SK-N-SH treated with all-trans-retinoic acid at 6 μM for 48 hours (cell line): ENCODE measurements at regions not wholly inside any gene's neighbourhood (a gene's known extent, or its start where the extent isn't known, plus 50 kb on each side); places are given as distances from the start of the nearest gene placed in this dataset.

ENCODE experiments used
- ATAC-seq: fragments of 200-7000 bp; cut with Tn5 transposase; 3 replicates; pipeline ENCODE4 v1.9.1; 2020; ENCODE audit warnings: mild to moderate bottlenecking, moderate library complexity
- ARNTL ChIP-seq: fragments of 450-650 bp; formaldehyde crosslinking; IDR thresholded peaks from 2 replicates; pipeline ENCODE4 v1.5.0; 2020; ENCODE audit warnings: low read depth, mild to moderate bottlenecking, moderate library complexity, borderline replicate concordance
- BACH2 ChIP-seq: fragments of 250-450 bp; sonication (Bioruptor Pico); IDR thresholded peaks from 2 replicates; pipeline ENCODE4 v1.9.0; 2021; ENCODE audit warnings: mild to moderate bottlenecking, borderline replicate concordance
- CSRNP3 ChIP-seq: fragments of 250-450 bp; sonication (Bioruptor Pico); IDR thresholded peaks from 2 replicates; pipeline ENCODE4 v1.5.1; 2021; ENCODE audit warnings: mild to moderate bottlenecking, moderate library complexity
- ESRRG ChIP-seq: fragments of 250-450 bp; sonication (Bioruptor Pico); IDR thresholded peaks from 2 replicates; pipeline ENCODE4 v1.6.1; 2021; ENCODE audit warnings: mild to moderate bottlenecking
- GLIS3 ChIP-seq: fragments of 250-450 bp; sonication (Bioruptor Pico); IDR thresholded peaks from 2 replicates; pipeline ENCODE4 v1.5.0; 2020; ENCODE audit warnings: mild to moderate bottlenecking, moderate library complexity
- ISL1 ChIP-seq: fragments of 250-450 bp; sonication (Bioruptor Pico); IDR thresholded peaks from 2 replicates; pipeline ENCODE4 v2.1.2; 2022; ENCODE audit warnings: mild to moderate bottlenecking, moderate library complexity
- OSR1 ChIP-seq: fragments of 250-450 bp; sonication (Bioruptor Pico); IDR thresholded peaks from 2 replicates; pipeline ENCODE4 v1.8.0; 2022; ENCODE audit warnings: moderate library complexity, mild to moderate bottlenecking, inconsistent platforms
- PATZ1 ChIP-seq: fragments of 250-450 bp; sonication (Bioruptor Pico); IDR thresholded peaks from 2 replicates; pipeline ENCODE4 v1.8.0; 2020; ENCODE audit warnings: mild to moderate bottlenecking, moderate library complexity, borderline replicate concordance
- PPARA ChIP-seq: fragments of 250-450 bp; sonication (Bioruptor Pico); IDR thresholded peaks from 2 replicates; pipeline ENCODE4 v1.5.0; 2020; ENCODE audit warnings: mild to moderate bottlenecking, borderline replicate concordance
- RARB ChIP-seq: fragments of 250-450 bp; sonication (Bioruptor Pico); IDR thresholded peaks from 2 replicates; pipeline ENCODE4 v1.8.0; 2021; ENCODE audit warnings: mild to moderate bottlenecking, moderate library complexity
- SNAI2 ChIP-seq: fragments of 250-450 bp; sonication (Bioruptor Pico); IDR thresholded peaks from 2 replicates; pipeline ENCODE4 v1.5.0; 2020; ENCODE audit warnings: mild to moderate bottlenecking, moderate library complexity
- TCF4 ChIP-seq: fragments of 250-450 bp; sonication (Bioruptor Pico); IDR thresholded peaks from 2 replicates; pipeline ENCODE4 v1.8.0; 2021; ENCODE audit warnings: mild to moderate bottlenecking, moderate library complexity, borderline replicate concordance
- TOX ChIP-seq: fragments of 250-450 bp; sonication (Bioruptor Pico); IDR thresholded peaks from 2 replicates; pipeline ENCODE4 v1.8.0; 2021; ENCODE audit warnings: mild to moderate bottlenecking, moderate library complexity, borderline replicate concordance
- ZC3H10 ChIP-seq: fragments of 250-450 bp; sonication (Bioruptor Pico); IDR thresholded peaks from 2 replicates; pipeline ENCODE4 v1.5.1; 2021; ENCODE audit warnings: mild to moderate bottlenecking, moderate library complexity
- ZFP3 ChIP-seq: fragments of 250-450 bp; sonication (Bioruptor Pico); IDR thresholded peaks from 2 replicates; pipeline ENCODE4 v1.5.0; 2020; ENCODE audit warnings: mild to moderate bottlenecking, moderate library complexity
- ZFP30 ChIP-seq: fragments of 450-650 bp; formaldehyde crosslinking; IDR thresholded peaks from 2 replicates; pipeline ENCODE4 v1.5.0; 2022; ENCODE audit warnings: mild to moderate bottlenecking, moderate library complexity
- ZNF565 ChIP-seq: fragments of 450-650 bp; formaldehyde crosslinking; conservative IDR thresholded peaks from 2 replicates; pipeline ENCODE4 v1.5.0; 2020; ENCODE audit warnings: low read depth, mild to moderate bottlenecking, moderate library complexity
- ZNF8 ChIP-seq: fragments of 450-650 bp; formaldehyde crosslinking; IDR thresholded peaks from 2 replicates; pipeline ENCODE4 v1.5.0; 2020; ENCODE audit warnings: mild to moderate bottlenecking, moderate library complexity
- TF ChIP-seq, protein P1 (sequence below): fragments of 250-450 bp; sonication (Bioruptor Pico); IDR thresholded peaks from 2 replicates; pipeline ENCODE4 v1.8.0; 2021; ENCODE audit warnings: low read depth, mild to moderate bottlenecking, moderate library complexity, borderline replicate concordance

DNA sequence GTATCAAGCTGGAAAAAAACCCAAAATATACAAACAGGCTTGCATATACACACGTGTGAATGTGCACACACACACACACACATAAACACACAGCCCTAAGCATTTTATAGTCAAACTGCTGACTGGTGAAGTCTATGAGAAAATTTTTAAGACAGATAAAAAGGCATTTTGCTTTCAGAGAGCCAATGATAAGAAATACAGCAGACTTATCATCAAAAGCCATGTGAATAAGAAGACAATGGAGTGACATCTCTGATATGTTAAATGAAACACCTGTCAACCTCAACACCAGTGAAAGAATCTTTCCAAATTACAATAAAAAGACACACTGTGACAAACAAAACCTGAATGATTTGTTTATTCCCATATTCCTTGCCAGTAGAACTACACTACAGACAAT, 233.3 kb downstream of the CDH9 start:
- TF ChIP-seq ISL1 (CRISPR knock-in tag) (no peak), ZFP30 (CRISPR knock-in tag) (no peak), TOX (CRISPR knock-in tag) (no peak)
- ATAC-seq, result no peak

GRCh38 chr5:26802944-26803343, 235.4 kb downstream of the CDH9 start:
- TF ChIP-seq ZFP30 (CRISPR knock-in tag) (no peak), ARNTL (CRISPR knock-in tag) (no peak)
- ATAC-seq, result no peak

DNA sequence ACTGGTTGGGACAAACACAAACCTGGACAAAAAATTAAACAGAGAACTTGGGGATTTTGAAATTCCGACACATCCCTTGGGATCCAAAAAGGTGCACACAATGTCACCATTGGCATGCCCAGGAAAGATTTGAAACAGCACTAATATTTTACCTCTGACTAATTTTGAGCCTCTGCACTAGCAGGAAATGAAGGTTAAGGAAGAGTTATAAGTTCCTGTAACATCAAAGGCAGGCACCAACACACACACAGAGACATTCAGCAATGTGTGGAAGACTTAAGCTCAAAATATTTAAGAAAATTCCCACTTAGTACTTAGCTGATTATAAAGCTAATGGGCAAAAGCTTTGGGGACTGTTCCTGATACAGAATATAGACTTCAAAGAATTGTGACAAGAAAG, 247.0 kb downstream of the CDH9 start:
- no peak for ATAC-seq
- TF ChIP-seq ISL1 (CRISPR knock-in tag), result no peak
- TF ChIP-seq RARB (CRISPR knock-in tag), result no peak
- no peak for TF ChIP-seq OSR1 (CRISPR knock-in tag)
- TF ChIP-seq TOX (CRISPR knock-in tag), result no peak
- no peak for TF ChIP-seq BACH2 (CRISPR knock-in tag)
- TF ChIP-seq, all 23 proteins: peak for 0

DNA sequence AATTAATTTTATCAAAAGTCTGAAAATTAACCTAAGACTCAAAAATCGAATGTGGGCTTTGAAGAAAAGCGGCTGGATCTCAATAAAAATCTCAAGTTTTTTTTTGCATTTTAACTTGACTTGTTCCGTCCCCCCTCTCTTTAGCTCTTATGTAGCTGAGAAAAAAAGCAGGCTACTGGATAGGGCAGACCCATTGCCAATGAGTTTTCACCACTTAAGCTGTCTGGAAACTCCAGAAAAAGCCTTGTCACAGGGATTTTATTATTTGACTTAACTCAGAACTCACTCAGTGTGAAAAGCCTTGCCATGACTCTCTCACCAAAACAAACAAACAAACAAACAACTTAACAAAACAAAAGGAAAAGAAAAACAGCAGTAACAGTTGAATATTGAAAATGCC, 247.4 kb downstream of the CDH9 start:
- TF ChIP-seq ZFP30 (CRISPR knock-in tag) (no peak), CSRNP3 (no peak), BACH2 (CRISPR knock-in tag) (no peak), TOX (CRISPR knock-in tag) (no peak), ZC3H10 (CRISPR knock-in tag) (no peak), ISL1 (CRISPR knock-in tag) (no peak), GLIS3 (CRISPR knock-in tag) (no peak), OSR1 (CRISPR knock-in tag) (no peak), TCF4 (CRISPR knock-in tag) (no peak), PPARA (CRISPR knock-in tag) (no peak), ARNTL (CRISPR knock-in tag) (no peak), ZNF8 (CRISPR knock-in tag) (no peak)
- ATAC-seq, result no peak

DNA sequence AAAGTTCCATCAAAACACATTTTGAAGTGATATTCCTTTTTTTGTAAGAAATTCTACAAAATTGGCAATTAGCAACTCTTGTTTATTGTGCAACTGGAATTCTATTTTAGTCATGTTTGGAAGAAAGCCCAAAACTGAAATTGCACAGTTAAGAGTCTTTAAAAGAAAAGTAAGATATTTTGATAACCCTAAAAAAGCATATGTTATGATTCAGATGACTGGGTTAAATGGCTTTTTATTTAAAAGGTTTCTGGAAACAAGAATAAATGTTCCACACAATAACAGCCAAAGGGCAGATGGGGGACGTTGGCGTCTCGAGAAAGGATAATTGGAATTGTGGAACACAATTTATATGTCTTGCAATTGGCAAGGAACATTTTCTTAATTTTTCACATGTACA, 275.2 kb downstream of the CDH9 start:
- ATAC-seq, result no peak

DNA sequence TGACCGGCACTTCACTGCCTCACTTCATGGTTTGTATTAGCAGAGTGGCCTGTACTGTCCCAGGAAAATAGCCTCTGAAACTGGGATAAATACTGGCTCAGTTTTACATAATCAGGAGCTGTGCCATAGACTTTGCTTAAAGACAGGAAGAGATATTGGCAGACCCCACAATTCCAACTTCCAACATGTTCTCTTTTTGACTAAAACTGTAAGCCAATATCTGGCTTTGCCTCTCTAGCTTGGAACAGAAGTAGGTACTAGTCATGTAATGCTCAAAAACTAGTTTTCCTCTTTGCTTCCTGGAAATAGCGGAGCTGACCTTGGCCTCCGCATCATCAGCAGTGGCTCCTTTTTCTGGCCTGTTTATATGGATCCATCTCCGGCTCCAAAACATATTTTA, 276.9 kb downstream of the CDH9 start:
- TF ChIP-seq ZC3H10 (CRISPR knock-in tag) (no peak), PPARA (CRISPR knock-in tag) (no peak), ZFP3 (CRISPR knock-in tag) (no peak), SNAI2 (CRISPR knock-in tag) (no peak), ZNF565 (CRISPR knock-in tag) (no peak), OSR1 (CRISPR knock-in tag) (no peak), ISL1 (CRISPR knock-in tag) (no peak), GLIS3 (CRISPR knock-in tag) (no peak), RARB (CRISPR knock-in tag) (no peak), ZFP30 (CRISPR knock-in tag) (no peak), TCF4 (CRISPR knock-in tag) (no peak), CSRNP3 (no peak), PATZ1 (CRISPR knock-in tag) (no peak), ESRRG (CRISPR knock-in tag) (no peak), ARNTL (CRISPR knock-in tag) (no peak), BACH2 (CRISPR knock-in tag) (no peak)
- TF ChIP-seq, protein P1, sequence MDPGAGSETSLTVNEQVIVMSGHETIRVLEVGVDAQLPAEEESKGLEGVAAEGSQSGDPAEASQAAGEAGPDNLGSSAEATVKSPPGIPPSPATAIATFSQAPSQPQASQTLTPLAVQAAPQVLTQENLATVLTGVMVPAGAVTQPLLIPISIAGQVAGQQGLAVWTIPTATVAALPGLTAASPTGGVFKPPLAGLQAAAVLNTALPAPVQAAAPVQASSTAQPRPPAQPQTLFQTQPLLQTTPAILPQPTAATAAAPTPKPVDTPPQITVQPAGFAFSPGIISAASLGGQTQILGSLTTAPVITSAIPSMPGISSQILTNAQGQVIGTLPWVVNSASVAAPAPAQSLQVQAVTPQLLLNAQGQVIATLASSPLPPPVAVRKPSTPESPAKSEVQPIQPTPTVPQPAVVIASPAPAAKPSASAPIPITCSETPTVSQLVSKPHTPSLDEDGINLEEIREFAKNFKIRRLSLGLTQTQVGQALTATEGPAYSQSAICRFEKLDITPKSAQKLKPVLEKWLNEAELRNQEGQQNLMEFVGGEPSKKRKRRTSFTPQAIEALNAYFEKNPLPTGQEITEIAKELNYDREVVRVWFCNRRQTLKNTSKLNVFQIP (CRISPR knock-in tag), result no peak
- TF ChIP-seq, all 23 proteins: peak for 0
- ATAC-seq, result no peak

More for the DNA sequence above, 275.2 kb downstream of the CDH9 start:
- TF ChIP-seq PPARA (CRISPR knock-in tag) (no peak), ESRRG (CRISPR knock-in tag) (no peak), BACH2 (CRISPR knock-in tag) (no peak), ZFP3 (CRISPR knock-in tag) (no peak)
